ENCODE measurements at regions not wholly inside any gene's neighbourhood (a gene's known extent, or its start where the extent isn't known, plus 50 kb on each side); places are given as distances from the start of the nearest gene placed in this dataset.
A peak's percentile ranks its signal among the peaks of the same experiment; 100 is the strongest.

DNA sequence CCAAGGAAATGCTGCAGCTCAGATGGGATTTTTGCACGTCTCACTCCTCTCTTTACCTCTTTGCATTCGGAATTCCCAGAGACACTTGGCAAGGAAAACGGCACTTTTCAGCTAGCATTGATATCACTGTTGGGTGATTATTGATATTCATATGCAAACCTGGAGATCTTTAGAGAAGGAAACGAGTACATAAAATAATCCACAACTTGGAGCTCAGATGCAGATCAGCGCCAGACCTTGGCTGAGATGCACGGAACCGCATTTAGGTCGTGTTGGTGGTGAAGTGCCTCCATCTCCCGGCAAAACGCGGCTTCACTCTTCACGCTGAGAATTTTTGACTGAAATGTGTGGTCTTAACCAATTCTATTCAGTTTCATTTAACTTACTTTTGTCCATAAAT lies 77.2 kb upstream of the ARHGEF7 start:
- DNase-seq = no peak

DNA sequence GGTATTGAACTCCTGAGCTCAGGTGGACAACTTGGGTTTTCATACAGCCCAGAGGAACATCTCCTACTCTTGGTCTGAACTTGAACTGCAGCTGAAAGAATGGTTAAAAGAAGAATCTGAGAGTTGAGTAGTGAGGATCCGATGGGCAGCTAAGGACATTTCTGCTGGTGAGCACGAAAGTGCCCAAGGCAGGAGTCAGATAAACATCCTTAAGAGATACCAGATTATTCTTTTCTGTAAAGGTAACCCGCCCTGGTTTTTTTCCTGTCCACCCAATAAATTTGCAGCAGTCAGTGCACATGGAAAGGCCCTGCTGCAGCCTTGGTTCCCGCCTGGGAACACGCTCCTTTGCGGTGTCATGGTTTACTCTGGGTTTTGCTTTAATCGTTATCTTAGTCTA lies 78.4 kb upstream of the ARHGEF7 start:
- DNase-seq = no peak

DNA sequence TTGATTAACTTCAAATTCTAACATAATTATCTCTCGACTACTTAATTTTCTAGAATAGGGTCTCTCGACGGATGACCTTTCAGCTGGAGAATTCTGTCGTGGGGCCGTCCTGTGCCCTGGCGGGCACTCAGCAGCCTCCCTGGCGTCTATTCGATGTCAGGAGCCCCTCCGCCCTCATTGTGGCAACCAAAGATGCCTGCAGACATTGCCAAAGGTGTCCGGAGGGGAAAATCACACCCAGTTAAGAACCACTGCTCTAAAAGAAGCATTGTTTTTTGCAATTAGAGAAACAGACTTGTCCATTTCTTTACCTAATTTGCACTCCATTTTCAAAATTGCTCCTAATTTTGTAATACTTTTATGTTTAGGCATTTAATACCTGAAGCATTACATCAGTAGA lies 79.2 kb upstream of the ARHGEF7 start:
- no peak for DNase-seq

DNA sequence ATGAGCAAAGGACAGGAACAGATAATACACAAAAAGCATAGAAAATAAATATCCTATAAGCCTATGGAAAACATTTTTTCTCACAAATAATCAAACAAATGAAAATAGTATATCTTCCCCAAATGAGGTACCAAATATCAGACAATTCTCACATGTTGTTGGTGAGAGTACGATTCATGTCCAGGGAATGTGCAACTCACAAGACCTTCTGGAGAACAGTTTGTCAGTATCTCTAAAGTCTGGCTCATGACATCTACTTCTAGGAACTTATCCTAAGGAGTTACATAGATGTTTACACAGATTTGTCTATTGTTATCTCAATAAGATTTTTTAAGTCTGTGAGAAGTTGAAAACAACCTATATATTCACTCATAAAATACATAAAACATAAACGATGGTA lies 80.3 kb upstream of the ARHGEF7 start:
- no peak for DNase-seq

DNA sequence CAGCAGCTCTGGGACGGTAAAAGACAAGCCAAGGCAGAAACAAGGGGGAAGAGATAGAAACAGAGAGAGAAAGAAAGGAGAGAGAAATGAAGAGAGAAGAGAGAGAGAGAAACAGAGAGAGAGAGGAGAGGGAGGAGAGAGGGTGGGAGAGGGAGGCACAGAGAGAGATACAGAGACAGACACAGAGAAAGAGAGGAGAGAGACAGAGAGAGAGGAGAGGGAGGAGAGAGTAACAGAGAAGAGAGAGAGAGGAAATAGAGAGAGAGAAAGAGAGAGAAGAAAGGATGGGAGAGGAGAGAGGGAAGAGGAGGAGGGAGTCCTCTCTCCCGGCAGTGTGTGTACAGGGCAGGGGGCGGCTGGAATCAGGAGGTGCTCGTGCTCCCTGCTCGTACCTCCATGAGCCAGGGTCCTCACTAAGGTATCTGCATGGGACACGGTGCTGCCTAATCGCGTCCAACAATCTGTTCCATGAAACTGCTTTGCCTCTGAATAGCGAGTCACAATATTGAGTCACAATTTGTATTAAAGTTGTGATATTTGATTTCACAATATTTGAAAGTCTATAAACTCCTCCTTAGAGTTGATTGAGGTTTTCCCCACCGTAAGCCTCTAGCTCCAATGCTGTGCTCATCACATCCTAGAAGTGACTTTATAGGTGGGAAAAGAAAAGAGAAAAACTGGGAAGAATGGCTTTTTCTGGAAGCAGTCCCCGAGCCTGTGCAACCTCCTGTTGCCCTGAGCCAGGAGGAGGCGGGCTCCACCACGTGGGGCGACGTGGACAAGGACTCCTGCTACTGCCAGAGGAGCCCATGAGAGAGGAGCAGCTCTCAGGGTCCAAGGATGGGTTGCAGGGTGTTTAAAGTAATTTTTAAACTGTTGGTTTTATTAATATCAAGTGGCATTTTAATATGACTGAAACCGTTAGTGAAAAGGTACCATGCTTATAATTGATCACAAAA lies 81.7 kb upstream of the ARHGEF7 start:
- DNase-seq = no peak

DNA sequence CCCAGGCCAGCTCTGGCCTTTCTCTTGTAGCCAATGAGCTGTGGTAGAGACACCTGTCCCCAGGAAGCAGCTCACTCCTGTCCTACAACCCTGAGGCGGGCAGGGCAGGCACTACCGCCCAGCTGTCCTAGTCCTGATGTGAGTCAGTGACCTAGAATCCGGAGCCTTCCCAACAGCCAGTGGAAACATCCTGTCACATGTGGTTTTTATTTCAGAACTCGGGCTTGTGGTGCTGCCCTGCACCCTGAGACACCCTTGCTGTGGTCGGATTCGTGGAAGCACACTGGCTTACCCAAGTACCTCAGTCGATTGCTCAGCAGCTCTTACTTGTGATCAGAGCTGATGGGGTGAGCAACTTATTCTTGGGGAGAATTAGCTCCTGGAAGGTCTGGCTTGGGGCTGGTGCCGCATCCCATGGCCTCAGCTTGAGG lies 83.6 kb upstream of the ARHGEF7 start:
- DNase-seq = peak; percentile 73

DNA sequence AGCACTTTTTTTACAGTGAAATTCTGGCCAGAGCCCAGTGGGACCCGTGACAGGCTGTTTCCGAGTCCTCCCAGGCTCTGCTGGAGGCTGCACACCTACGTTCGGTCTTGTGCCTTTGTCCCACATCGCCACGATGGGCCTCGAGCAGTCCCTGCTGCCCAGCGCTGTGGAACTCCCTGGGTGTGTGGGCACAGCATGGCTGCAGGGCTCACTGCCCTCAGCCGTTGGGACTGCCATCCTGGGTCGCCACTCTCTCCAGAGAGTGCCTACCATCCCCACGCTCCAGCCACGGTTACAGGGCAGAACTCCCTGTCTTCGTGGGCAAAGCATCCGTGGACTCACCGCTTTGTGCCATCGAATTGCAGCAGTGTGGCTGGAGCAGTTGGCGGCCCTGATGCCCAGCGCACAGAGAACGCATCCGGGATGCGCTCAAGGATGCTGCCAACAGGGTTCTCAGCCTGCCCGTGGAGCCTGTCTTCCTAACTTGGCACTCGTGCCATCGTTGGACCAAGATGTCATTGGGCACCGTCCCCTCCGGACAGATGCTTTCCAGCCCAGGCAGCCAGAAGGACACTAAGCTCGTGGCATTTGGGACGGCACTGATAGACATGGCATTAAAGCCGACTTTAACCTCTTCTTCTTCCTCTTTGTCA lies 85.0 kb upstream of the ARHGEF7 start:
- no peak for DNase-seq

DNA sequence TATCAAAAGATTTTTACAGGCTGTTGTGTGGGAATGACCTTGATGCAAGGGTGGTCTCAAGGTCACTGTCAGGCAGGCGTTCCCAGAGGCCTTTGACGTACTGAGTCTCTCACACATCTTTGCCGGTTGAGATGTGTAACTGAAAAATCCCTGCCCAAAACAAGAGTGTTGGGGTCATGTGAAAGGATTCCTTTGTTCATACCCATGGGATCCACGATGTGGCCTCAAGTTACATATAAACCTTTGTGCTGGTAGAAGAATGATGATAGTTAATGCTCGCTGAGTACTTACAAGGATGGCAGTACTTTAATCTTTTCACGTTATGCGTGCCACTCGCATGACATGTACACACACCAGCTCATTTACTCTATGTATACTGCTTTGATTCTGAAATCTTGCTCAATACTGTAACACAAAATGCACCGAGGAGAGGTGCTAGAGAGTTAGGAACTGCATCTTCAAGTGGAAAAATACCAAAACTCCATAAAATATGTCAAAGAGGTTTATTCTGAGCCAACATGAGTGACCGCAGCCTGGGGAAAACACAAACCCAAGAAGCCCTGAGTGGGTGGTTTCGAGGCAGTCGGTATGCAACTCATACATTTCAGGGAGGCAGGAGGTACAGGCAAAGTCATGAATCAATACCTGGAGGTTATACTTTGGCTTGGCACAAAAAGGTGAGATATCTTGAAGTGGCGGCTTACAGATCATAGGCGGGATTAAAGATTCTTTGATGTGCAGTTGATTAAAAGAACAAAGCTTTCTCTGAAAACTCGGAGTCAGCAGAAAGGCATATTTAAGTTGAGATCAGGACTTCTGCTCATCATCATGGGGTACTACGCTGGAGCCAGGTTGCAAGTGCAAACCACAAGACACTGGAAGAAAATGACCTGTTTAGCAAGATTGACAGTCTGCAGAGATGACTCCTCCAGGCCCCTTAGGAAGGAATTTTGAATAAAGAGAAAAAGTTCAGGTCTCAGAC lies 87.4 kb upstream of the ARHGEF7 start:
- DNase-seq = no peak

DNA sequence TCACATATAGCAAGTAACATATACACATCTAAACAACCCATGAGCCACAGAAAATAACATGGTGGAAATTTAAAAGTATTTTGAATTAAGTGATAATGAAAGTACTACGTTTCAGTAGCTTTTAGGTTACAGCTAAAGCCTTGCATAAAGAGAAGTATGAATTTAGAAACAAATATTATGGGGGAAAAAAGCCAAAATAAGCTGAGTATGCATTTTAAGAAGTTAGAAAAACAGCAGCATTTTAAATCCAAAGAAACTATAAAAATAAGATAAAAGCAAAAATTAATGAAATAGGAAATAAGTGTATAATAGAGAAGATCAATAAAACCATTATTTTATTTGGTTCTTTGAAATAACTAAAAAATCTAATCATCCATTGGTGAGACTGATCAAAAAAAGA lies 89.8 kb upstream of the ARHGEF7 start:
- DNase-seq = no peak

DNA sequence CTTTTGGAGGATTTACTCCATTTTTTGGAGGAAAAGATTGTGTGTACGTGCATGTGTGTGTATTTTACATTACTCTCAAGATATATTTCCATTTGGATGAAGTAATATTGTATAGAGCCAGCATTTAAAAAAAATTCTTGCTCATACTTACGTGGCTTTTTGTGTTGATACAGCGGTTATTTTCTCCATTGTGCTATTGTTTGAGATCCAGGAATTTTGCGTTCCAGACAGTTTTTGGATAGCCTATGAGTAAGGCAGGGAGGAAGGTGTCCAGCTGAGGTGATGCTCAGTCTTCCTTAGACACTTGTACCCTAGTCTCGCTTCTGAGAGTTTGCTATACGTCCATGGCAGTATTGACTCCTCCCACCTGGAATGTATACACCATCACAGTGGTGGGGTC lies 92.2 kb upstream of the ARHGEF7 start:
- no peak for DNase-seq

DNA sequence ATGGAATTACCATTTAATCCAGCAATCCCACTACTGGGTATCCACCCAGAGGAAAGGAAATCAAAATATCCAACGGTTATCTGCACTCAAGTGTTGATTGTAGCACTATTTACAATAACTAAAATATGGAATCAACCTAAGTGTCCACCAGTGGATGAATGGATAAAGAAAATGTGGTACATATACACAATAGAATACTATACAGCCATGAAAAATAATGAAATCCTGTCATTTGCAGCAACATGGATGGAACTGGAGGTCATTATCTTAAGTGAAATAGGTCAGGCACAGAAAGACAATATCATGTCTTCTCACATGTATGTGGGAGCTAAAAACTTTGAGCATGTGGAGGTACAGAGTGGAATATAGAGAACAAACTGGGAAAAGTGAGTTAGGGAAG lies 92.9 kb upstream of the ARHGEF7 start:
- no peak for DNase-seq

DNA sequence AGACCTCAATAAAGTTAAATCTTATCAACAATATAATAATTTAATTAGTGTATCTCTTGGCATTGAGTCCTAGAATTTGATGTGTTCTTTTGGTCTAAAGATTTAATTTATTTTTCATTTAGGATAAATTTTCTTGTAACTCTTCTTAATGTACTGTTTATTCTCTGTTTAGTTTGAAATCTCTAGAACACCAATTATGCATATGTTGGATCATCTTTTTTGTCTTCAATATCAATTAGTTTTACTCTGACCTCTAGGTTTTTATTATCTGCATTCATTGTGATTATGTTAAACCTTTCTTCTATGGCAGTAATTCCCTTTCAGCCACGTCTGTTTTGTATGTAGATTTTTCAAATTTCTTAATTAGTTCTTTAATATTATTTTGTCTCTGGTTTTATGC lies 93.8 kb upstream of the ARHGEF7 start:
- no peak for DNase-seq

DNA sequence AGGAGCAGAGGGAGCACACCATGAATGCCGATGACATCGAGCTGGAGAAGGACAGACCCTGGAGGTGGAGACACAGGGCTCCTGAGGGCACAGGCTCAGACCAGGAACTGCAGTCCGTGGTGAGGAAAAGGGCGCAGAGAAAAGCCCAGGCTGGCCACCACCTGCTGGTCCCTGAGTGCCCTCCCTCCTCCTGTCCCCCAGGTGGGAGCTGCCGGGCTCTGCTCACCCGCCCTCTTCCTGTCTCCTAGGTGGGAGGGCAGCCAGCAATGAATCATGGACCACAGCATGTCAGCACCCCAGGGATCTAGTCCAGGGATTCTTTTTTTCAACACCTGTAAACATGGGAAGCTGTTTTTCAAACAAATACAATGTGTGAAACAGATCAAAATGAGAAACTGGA lies 94.6 kb upstream of the ARHGEF7 start:
- DNase-seq = no peak

DNA sequence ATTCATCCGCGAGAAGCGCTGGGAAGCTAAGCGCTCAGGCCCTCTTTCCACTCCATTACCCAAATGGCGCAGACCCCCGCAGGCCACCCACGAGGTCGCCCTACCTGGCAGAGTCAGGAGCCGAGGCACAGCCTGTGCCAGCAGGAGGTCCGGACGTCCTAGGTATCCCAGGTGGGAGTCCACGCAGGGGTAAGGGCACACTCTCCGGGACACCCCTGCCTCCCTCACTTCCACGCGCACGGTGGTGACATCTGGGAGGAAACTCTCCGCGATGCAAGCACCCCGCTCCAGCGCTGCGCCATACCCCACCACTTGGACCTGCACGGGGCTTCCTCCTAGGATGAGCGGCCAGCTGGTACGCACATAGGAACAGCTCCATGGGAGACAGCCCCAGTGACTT lies 95.1 kb upstream of the ARHGEF7 start:
- no peak for DNase-seq

DNA sequence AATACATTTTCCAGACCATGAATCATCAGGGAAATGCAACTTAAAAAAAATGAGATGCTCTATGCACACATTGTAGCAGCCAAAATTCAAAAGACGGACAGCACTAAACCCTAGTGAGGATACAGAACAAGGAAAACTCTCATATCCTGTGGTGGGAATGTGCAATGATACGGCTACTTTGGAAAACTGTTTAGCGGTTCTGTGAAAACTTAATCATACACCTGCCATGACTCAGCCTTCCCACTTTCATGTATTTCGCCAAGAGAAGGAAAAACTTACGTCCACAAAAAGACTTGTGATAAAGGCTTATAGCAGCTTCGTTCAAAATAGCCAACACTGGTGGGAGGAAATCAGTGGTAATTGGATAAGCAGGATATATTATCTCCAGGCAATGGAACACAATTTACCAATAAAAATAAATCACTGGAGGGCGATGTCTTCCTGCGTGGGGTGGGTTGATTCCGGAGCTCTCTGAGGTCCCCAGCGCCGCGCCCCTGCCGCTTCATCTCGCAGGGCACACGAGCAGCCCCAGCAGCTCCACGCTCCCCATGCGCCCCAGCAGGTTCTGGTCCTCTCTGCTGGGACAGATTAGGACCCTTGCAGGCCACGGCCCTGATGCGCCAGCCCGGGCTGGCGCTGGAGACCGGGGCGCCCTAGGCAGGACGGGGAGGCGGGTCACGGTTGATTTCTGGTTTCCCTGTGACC lies 97.2 kb upstream of the ARHGEF7 start:
- no peak for DNase-seq

DNA sequence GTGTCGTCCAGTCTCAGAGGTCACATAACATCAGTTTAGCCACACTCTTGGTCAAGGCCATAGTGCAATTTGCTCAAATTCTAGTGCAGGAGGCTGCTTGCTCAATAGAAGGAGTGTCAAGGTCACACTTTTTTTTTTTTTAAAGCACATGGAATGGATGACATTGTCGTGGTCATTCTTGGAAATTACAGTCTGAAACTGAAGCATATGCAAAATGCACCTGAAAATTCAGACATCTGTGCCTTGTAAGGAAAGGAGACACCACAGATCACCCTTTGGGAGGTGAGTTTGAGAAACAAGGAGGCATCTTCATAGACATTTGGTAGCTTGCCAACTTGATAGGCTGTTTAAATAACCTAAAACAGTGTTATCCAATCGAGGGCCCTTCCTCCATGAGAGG lies 98.3 kb upstream of the ANKRD10 start:
- DNase-seq = no peak

DNA sequence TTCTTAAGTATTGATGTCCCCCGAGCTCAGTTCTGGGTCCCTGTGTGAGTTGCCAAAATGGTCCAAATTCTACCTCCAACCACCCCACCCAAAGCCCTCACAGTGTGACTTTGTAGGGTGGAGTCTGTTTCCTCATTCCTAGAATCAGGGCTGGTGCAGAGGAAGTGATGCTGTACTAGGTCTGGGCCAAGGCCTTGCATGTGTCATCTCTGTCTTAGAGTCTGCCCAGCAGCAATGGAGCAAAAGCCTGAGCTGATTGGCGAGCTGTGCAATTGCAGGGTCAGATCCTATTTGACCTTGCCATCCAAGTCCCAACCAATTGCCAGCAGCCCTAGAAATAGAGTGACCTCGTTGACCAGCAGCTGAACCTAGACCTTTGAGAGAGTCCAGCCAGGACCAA lies 97.0 kb upstream of the ANKRD10 start:
- no peak for DNase-seq

DNA sequence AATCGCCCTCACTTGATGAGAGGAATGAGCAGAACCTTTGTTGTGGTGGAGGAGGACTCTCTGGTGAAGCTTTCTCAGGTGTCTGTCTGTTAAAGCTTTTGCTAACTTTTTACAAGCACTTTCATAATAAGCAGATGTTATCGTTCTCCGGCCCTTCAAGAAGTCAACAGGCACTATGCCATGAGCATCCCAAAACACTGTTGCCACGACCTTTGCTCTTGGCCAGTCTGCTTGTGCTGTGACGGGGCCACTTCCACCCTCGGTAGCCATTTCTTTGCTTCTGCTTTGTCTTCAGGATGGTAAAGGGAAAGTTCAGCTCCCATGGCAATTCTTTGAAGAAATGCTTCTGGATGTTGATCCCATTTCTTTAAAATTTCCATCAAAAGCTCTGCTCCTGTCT lies 93.5 kb upstream of the ANKRD10 start:
- DNase-seq = no peak

DNA sequence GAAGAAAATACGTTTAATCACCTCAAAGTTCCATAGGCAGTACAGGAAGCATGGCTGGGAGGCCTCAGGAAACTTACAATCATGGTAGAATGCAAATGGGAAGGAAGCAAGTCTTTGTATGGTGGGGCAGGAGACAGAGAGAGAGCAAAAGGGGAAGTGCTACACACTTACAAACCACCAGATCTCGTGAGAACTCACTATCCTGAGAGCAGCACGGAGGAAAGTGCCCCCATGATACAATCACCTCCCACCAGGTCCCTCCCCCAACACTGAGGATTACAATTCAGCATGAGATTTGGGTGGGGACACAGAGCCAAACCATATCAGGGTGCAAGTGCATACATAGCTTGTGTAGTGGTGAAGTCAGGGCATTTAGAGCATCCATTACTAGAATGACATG lies 92.3 kb upstream of the ANKRD10 start:
- no peak for DNase-seq

DNA sequence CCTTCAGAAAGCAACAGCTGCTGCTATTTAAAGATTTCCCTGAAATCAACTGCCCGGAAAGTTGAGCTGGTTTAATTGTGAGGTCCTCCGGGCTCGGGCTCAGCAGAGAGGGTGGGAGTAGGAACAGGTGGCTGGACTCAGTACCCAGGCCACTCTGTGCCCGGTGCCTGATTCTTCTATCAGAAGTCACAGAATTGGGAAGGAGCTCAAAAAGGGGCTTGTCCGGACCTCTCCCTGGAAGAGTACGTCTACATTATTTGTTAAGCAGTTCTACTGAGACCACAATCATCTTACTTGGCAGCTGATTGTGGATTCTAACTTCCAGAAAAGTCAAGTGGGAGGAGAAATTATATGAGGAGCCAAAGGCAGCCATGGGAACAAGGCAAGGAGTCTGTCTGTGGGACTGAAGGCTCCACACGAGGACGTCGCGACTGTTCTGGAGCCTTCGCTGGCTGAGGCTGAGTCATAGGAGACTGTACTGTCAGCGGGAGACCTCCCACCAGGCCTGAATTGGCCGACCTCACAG lies 91.7 kb upstream of the ANKRD10 start:
- no peak for DNase-seq

DNA sequence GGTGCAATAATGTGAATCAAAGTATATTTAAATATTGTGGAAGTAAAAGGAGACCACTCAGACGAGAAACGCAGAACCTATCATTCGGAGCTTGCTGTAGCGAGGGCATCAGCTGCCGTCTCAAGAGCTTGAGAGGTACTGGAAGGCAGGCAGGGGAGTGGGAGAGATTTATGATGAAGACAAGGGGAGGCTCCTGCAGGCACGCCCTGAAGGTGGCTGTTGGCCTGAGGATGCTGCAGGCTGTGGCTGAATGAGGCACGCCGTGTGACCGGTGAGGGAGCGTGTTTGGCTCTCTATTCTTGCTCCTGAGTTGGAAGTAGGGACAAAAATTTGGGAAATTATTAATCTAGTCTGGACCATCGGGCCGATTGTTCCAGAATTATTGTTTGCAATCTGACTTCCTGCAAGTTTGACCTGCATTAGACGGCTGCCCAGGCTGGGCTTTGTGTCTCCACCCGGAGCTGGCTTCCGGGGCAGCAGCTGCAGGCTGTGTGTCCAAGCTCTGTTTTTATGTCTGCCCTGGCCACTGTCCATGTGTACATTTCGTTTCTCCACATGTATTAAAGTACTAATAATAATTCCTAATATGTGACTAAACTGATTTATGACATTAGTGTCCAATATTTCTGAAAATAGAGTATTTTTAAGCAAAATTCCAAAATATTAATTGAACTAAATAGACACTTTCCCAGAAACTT lies 91.1 kb upstream of the ANKRD10 start:
- DNase-seq = no peak

DNA sequence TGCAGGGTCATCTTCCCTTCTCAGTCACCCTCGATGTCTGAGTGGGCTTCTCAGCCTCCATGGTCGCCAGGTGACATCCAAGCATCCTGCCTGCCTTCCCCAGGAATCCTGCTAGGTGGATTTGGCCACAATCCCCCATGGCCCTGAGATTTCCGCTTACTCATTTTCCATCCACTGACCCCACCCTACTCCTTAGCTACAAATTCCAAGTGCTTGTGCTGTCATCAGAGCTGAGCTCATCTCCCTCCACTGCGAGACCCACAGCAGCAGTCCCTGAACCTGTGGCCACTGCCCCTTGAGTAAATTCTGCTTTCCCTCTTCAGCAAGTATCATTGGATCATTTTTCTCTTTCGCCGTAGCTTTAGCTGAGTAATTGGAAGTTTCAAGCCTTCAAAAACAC lies 90.5 kb upstream of the ANKRD10 start:
- DNase-seq = no peak
